H1 (cell line): ENCODE measurements at regions not wholly inside any gene's neighbourhood (a gene's known extent, or its start where the extent isn't known, plus 50 kb on each side); places are given as distances from the start of the nearest gene placed in this dataset.

Source experiments
- CEBPB ChIP-seq: IDR thresholded peaks from 2 replicates; pipeline ENCODE4 v1.6.1; 2012; ENCODE audit warnings: low read depth, low read length
- CREB1 ChIP-seq: IDR thresholded peaks from 2 replicates; pipeline ENCODE4 v1.6.1; 2012; ENCODE audit warnings: inconsistent platforms
- EZH2 ChIP-seq: fragments of 200-600 bp; sonication (generic); IDR thresholded peaks from 2 replicates; pipeline ENCODE4 v1.7.1; 2012; ENCODE audit warnings: low read depth, mild to moderate bottlenecking, moderate library complexity, low read length, inconsistent platforms; ENCODE audit not compliant: severe bottlenecking
- RNF2 ChIP-seq: fragments of 200-900, 300-1000 bp; sonication (generic); IDR thresholded peaks from 2 replicates; pipeline ENCODE4 v1.7.1; 2016; ENCODE audit warnings: borderline replicate concordance, low read depth, mild to moderate bottlenecking, antibody characterized with exemption, low read length; ENCODE audit not compliant: poor library complexity, severe bottlenecking; ENCODE audit errors: missing control alignments
- SP4 ChIP-seq: IDR thresholded peaks from 2 replicates; pipeline ENCODE4 v1.6.1; 2012; ENCODE audit warnings: low read length, inconsistent platforms
- TF ChIP-seq, protein P1 (sequence below): fragments of 300-600 bp; sonication (generic); IDR thresholded peaks from 2 replicates; pipeline ENCODE4 v1.7.1; 2012; ENCODE audit warnings: low read length, moderate library complexity, mild to moderate bottlenecking, inconsistent platforms; ENCODE audit not compliant: insufficient replicate concordance
- TF ChIP-seq, protein P2 (sequence below), 3 experiments: IDR thresholded peaks; 1 replicate in 2 of 3; 2 replicates in 1 of 3; pipeline versions ENCODE4 v1.5.1 to v1.6.1; 2011; ENCODE audit warnings: low read length in 3 of 3, mild to moderate bottlenecking in 3 of 3, inconsistent platforms in 2 of 3, low read depth in 1 of 3, moderate library complexity in 1 of 3; ENCODE audit not compliant: insufficient read depth in 1 of 3; ENCODE audit errors: control extremely low read depth in 1 of 3

DNA sequence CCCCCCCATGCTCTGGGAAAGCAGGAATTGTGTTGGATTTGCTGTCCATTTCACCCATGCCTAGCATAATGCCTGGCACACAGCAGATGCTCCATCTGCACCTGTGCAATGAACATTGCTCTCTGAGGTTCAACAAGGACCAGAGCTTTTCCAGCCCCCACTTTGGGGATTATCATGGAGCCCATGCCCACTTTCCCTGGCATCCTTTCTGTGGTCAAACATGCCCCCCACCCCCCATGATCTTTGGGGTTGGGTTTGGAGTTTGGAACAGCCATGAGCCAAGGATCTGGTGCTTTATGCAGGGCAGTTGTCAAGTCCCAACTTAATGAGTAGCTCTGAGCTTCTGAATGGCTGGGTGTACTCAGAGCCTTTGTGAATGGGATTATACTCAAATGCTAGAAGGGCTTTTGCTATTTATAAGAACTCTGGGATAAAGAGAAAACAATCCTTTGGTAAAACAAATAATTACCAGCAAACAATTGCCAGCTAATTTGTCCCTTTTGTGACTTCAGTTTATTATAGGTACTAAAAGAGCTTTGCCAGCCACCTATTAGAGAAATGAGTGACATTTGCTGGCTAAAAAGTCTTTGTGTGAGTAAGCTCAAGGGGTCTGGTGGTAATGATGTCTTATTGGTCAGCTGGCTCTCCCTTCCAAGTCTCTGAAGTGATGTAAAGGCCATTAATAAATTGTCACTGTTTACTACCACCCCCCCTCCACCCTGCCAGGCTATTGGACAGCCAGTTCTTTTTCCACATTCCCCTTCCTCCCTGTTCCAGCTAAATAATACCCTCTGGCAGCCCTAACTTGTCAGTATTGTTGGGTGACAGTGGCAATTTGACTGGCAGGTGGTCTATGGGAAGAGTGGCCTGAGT lies 182.3 kb downstream of the MACROH2A1 start (continued):
- TF ChIP-seq, protein P1, sequence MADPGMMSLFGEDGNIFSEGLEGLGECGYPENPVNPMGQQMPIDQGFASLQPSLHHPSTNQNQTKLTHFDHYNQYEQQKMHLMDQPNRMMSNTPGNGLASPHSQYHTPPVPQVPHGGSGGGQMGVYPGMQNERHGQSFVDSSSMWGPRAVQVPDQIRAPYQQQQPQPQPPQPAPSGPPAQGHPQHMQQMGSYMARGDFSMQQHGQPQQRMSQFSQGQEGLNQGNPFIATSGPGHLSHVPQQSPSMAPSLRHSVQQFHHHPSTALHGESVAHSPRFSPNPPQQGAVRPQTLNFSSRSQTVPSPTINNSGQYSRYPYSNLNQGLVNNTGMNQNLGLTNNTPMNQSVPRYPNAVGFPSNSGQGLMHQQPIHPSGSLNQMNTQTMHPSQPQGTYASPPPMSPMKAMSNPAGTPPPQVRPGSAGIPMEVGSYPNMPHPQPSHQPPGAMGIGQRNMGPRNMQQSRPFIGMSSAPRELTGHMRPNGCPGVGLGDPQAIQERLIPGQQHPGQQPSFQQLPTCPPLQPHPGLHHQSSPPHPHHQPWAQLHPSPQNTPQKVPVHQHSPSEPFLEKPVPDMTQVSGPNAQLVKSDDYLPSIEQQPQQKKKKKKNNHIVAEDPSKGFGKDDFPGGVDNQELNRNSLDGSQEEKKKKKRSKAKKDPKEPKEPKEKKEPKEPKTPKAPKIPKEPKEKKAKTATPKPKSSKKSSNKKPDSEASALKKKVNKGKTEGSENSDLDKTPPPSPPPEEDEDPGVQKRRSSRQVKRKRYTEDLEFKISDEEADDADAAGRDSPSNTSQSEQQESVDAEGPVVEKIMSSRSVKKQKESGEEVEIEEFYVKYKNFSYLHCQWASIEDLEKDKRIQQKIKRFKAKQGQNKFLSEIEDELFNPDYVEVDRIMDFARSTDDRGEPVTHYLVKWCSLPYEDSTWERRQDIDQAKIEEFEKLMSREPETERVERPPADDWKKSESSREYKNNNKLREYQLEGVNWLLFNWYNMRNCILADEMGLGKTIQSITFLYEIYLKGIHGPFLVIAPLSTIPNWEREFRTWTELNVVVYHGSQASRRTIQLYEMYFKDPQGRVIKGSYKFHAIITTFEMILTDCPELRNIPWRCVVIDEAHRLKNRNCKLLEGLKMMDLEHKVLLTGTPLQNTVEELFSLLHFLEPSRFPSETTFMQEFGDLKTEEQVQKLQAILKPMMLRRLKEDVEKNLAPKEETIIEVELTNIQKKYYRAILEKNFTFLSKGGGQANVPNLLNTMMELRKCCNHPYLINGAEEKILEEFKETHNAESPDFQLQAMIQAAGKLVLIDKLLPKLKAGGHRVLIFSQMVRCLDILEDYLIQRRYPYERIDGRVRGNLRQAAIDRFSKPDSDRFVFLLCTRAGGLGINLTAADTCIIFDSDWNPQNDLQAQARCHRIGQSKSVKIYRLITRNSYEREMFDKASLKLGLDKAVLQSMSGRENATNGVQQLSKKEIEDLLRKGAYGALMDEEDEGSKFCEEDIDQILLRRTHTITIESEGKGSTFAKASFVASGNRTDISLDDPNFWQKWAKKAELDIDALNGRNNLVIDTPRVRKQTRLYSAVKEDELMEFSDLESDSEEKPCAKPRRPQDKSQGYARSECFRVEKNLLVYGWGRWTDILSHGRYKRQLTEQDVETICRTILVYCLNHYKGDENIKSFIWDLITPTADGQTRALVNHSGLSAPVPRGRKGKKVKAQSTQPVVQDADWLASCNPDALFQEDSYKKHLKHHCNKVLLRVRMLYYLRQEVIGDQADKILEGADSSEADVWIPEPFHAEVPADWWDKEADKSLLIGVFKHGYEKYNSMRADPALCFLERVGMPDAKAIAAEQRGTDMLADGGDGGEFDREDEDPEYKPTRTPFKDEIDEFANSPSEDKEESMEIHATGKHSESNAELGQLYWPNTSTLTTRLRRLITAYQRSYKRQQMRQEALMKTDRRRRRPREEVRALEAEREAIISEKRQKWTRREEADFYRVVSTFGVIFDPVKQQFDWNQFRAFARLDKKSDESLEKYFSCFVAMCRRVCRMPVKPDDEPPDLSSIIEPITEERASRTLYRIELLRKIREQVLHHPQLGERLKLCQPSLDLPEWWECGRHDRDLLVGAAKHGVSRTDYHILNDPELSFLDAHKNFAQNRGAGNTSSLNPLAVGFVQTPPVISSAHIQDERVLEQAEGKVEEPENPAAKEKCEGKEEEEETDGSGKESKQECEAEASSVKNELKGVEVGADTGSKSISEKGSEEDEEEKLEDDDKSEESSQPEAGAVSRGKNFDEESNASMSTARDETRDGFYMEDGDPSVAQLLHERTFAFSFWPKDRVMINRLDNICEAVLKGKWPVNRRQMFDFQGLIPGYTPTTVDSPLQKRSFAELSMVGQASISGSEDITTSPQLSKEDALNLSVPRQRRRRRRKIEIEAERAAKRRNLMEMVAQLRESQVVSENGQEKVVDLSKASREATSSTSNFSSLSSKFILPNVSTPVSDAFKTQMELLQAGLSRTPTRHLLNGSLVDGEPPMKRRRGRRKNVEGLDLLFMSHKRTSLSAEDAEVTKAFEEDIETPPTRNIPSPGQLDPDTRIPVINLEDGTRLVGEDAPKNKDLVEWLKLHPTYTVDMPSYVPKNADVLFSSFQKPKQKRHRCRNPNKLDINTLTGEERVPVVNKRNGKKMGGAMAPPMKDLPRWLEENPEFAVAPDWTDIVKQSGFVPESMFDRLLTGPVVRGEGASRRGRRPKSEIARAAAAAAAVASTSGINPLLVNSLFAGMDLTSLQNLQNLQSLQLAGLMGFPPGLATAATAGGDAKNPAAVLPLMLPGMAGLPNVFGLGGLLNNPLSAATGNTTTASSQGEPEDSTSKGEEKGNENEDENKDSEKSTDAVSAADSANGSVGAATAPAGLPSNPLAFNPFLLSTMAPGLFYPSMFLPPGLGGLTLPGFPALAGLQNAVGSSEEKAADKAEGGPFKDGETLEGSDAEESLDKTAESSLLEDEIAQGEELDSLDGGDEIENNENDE = no peak
- no peak for TF ChIP-seq EZH2
- no peak for TF ChIP-seq CEBPB
- TF ChIP-seq RNF2 = no peak
- TF ChIP-seq SP4 = no peak
- TF ChIP-seq CREB1 = no peak
- TF ChIP-seq, protein P2, sequence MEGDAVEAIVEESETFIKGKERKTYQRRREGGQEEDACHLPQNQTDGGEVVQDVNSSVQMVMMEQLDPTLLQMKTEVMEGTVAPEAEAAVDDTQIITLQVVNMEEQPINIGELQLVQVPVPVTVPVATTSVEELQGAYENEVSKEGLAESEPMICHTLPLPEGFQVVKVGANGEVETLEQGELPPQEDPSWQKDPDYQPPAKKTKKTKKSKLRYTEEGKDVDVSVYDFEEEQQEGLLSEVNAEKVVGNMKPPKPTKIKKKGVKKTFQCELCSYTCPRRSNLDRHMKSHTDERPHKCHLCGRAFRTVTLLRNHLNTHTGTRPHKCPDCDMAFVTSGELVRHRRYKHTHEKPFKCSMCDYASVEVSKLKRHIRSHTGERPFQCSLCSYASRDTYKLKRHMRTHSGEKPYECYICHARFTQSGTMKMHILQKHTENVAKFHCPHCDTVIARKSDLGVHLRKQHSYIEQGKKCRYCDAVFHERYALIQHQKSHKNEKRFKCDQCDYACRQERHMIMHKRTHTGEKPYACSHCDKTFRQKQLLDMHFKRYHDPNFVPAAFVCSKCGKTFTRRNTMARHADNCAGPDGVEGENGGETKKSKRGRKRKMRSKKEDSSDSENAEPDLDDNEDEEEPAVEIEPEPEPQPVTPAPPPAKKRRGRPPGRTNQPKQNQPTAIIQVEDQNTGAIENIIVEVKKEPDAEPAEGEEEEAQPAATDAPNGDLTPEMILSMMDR (IDR thresholded peaks at IDR 0.05; ENCODE audit: control extremely low read depth in 1 of 3, insufficient read depth in 1 of 3, low read depth in 1 of 3, low read length in 3 of 3) = no peak
